ENCODE measurements at regions not wholly inside any gene's neighbourhood (a gene's known extent, or its start where the extent isn't known, plus 50 kb on each side); places are given as distances from the start of the nearest gene placed in this dataset.

DNA sequence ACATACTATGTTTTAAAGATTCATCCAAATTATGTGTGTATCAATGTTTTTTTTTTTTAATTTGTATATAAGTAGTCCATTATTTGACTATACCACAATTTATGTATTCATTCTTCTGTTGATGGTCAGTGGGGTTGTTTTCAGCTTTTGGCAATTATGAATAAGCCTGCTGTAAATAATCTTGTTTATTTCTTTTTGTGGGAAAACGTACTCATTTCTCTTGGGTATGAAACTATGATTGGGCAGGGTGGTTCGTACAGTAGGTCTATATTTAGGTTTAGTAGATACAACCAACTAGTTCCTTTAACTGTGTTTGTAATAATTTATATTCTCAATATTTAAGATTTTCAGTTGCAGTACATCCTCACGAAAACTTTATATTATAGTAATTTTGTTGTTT, 329.2 kb downstream of the LPIN1 start:
- intact Hi-C loops (cut with DNase I), result no loop called here
- DNase-seq, result no peak
- Histone ChIP-seq H3K4me1 (no peaks in the 10 kb centered on the region), H3K27me3 (no peaks in the 10 kb centered on the region), H3K9ac (ENCODE audit: low read depth in 2 of 2, low read length in 2 of 2) (no peak overlapping the region), H3K36me3 (no peaks in the 10 kb centered on the region), H3K4me3 (no peak overlapping the region), H3K9me3 (no peaks in the 10 kb centered on the region), H3K27ac (no peak overlapping the region)
- TF ChIP-seq, protein P1, sequence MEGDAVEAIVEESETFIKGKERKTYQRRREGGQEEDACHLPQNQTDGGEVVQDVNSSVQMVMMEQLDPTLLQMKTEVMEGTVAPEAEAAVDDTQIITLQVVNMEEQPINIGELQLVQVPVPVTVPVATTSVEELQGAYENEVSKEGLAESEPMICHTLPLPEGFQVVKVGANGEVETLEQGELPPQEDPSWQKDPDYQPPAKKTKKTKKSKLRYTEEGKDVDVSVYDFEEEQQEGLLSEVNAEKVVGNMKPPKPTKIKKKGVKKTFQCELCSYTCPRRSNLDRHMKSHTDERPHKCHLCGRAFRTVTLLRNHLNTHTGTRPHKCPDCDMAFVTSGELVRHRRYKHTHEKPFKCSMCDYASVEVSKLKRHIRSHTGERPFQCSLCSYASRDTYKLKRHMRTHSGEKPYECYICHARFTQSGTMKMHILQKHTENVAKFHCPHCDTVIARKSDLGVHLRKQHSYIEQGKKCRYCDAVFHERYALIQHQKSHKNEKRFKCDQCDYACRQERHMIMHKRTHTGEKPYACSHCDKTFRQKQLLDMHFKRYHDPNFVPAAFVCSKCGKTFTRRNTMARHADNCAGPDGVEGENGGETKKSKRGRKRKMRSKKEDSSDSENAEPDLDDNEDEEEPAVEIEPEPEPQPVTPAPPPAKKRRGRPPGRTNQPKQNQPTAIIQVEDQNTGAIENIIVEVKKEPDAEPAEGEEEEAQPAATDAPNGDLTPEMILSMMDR (IDR thresholded peaks at IDR 0.05), result no peak

DNA sequence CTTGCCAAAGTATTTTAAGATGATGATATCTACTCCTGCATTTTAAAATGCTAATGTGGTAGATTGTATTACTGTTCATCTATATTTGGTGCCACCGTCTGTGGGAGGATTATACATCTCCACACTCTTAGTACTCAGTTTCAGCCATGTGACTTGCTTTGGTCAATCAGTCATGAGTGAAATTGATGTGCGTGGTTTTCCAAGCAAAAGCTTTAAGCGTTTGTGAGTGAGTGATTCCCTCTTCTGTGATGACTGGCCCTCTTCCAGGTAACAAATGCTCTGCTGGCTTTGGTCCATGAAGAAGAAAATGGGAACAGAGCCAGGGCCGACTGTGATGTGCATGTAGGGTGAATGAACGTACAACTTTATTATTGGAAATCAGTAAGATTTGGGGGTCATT, 330.4 kb downstream of the LPIN1 start:
- no peaks in the 10 kb centered on the region for H3K27me3 ChIP-seq
- TF ChIP-seq, protein P1 (IDR thresholded peaks at IDR 0.05), result no peak
- no peak overlapping the region for H3K9ac ChIP-seq (ENCODE audit: low read depth in 2 of 2, low read length in 2 of 2)
- no peak for DNase-seq
- H3K36me3 ChIP-seq, result no peaks in the 10 kb centered on the region
- H3K27ac ChIP-seq, result no peak overlapping the region
- no peaks in the 10 kb centered on the region for H3K9me3 ChIP-seq
- H3K4me1 ChIP-seq, result no peaks in the 10 kb centered on the region
- intact Hi-C loops (cut with DNase I), result no loop called here
- H3K4me3 ChIP-seq, result no peak overlapping the region

DNA sequence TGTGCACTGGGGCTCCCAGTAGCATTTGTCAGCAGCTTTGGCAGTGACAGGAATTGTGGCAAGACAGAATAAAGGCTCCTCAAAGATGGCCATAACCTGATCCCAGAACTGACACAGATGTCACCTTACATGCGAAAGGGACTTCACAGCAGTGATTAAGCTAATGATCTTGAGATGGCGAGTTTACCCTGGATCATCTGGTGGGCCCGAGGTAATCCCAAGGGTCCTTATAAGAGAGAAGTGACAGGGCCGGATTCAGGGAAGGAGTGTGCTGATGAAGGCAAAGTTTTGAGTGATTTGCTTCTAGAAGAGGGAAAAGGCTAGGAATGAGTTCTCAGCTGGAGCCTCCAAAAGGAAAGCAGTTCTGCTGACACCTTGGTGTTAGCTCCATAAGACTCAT, 333.9 kb downstream of the LPIN1 start:
- TF ChIP-seq, protein P1 (IDR thresholded peaks at IDR 0.05), result no peak
- no peaks in the 10 kb centered on the region for H3K36me3 ChIP-seq
- intact Hi-C loops (cut with DNase I), result no loop called here

DNA sequence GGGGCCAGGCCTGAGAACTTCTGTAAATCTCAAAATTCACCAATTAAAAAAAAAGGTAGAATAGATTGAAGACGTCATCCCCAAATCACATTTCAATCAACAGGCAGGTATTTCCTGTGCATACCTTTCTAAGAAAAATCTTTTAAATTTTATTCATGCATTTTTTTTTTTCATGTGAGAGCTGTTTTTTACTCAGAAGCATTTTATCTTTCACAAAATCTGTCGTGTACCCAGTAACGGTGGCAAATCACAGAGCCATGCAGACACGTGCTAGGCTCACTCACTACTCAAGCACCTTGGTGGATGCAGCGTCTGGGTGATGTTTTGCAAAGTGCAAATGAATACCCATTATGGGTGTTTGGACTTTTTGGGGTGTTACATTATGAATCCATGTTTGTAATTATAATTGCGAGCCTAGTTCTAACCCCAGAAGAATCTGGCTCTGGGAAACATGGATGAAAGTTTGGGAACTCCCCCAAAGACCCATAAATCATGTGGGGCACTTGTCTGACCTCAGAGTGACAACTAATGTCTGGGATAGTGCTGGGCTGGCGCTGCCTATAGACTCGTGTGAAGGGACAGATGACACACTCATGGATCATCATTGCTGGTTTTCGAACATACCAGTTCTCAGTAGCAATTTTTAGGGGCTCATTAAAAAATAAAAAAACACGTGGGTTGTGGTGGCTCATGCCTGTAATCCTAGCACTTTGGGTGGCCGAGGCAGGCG, 335.2 kb downstream of the LPIN1 start:
- no peak overlapping the region for H3K9ac ChIP-seq (ENCODE audit: low read depth in 2 of 2, low read length in 2 of 2)
- no peak for DNase-seq
- intact Hi-C loops (cut with DNase I), result no loop called here
- H3K9me3 ChIP-seq, result no peaks in the 10 kb centered on the region
- H3K4me3 ChIP-seq, result no peak overlapping the region
- H3K4me1 ChIP-seq, result no peaks in the 10 kb centered on the region
- H3K27ac ChIP-seq, result no peak overlapping the region
- no peaks in the 10 kb centered on the region for H3K27me3 ChIP-seq
- no peaks in the 10 kb centered on the region for H3K36me3 ChIP-seq
- TF ChIP-seq, protein P1 (IDR thresholded peaks at IDR 0.05), result no peak

More for the DNA sequence above, 333.9 kb downstream of the LPIN1 start:
- Histone ChIP-seq H3K4me3 (no peak overlapping the region), H3K27me3 (no peaks in the 10 kb centered on the region), H3K27ac (no peak overlapping the region), H3K9ac (ENCODE audit: low read depth in 2 of 2, low read length in 2 of 2) (no peak overlapping the region), H3K4me1 (no peaks in the 10 kb centered on the region), H3K9me3 (no peaks in the 10 kb centered on the region)
- no peak for DNase-seq

DNA sequence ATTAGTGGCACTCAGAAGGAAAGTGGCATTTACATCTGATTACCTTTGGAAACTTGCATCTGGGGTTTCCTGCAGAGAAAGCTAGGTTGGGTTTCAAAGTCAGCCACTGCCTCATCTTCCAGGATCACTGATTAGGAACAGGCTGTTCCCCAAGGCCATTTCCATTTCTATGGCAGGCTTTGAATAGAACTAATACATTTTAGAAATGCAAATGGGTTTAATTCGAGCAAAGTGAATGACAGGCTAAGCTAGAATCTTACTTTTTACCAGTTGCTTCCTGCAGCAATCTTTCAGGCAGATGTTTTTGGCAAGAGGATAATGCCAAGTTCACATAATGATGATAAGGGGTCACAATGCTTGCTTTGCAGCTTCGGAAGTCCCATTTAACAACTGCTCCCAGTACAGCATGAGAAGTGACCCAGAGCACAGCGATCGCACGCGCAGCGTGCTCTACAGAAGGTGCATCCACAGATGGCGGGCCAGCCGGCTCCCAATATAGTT, 336.7 kb downstream of the LPIN1 start:
- Histone ChIP-seq H3K9ac (ENCODE audit: low read depth in 2 of 2, low read length in 2 of 2) (no peak overlapping the region), H3K27ac (no peak overlapping the region), H3K4me3 (no peak overlapping the region), H3K36me3 (no peaks in the 10 kb centered on the region), H3K9me3 (no peaks in the 10 kb centered on the region), H3K4me1 (no peaks in the 10 kb centered on the region), H3K27me3 (no peaks in the 10 kb centered on the region)
- TF ChIP-seq, protein P1 (IDR thresholded peaks at IDR 0.05), result no peak
- intact Hi-C loops (cut with DNase I), result no loop called here
- no peak for DNase-seq

All from colonic mucosa (tissue), 4 donors.